Smooth muscle cell (in vitro differentiated cells): ENCODE measurements at regions not wholly inside any gene's neighbourhood (a gene's known extent, or its start where the extent isn't known, plus 50 kb on each side); places are given as distances from the start of the nearest gene placed in this dataset.

Experiments used
- DNase-seq: peaks from one replicate; lab custom pipeline; 2025; ENCODE audit not compliant: unreplicated experiment; lab: John Stamatoyannopoulos, UW
- H2AFZ ChIP-seq: fragments of 200-600 bp; sonication (generic); 2 replicates; pipeline ENCODE4 v1.6.0; 2016; ENCODE audit warnings: antibody characterized with exemption, low read depth, mild to moderate bottlenecking
- H3F3A ChIP-seq: fragments of 200-600 bp; sonication (generic); 2 replicates; pipeline ENCODE4 v1.6.0; 2017; ENCODE audit warnings: antibody characterized with exemption, low read depth
- H3K27ac ChIP-seq: fragments of 200-600 bp; sonication (generic); 2 replicates; pipeline ENCODE4 v1.5.1; 2016; ENCODE audit warnings: low read depth, mild to moderate bottlenecking
- H3K27me3 ChIP-seq: fragments of 200-600 bp; sonication (generic); 2 replicates; pipeline ENCODE4 v1.6.1; 2016; ENCODE audit warnings: low read depth, mild to moderate bottlenecking
- H3K36me3 ChIP-seq: fragments of 200-600 bp; sonication (generic); 2 replicates; pipeline ENCODE4 v1.5.1; 2016; ENCODE audit warnings: low read depth
- H3K4me1 ChIP-seq: fragments of 200-600 bp; sonication (generic); 2 replicates; pipeline ENCODE4 v1.5.1; 2016; ENCODE audit warnings: low read depth
- H3K4me2 ChIP-seq: fragments of 200-600 bp; sonication (generic); 2 replicates; pipeline ENCODE4 v1.6.0; 2016; ENCODE audit warnings: mild to moderate bottlenecking
- H3K4me3 ChIP-seq: fragments of 200-600 bp; sonication (generic); 2 replicates; pipeline ENCODE4 v1.5.1; 2016; ENCODE audit warnings: mild to moderate bottlenecking
- H3K79me2 ChIP-seq: fragments of 200-600 bp; sonication (generic); 2 replicates; pipeline ENCODE4 v1.6.0; 2016; ENCODE audit warnings: low read depth, mild to moderate bottlenecking
- H3K9ac ChIP-seq: fragments of 200-600 bp; sonication (generic); 2 replicates; pipeline ENCODE4 v1.6.0; 2016; ENCODE audit warnings: low read depth
- H3K9me3 ChIP-seq: fragments of 200-600 bp; sonication (generic); replicated peaks from 2 replicates; pipeline ENCODE4 v1.5.1; 2016; ENCODE audit warnings: low read depth
- H4K20me1 ChIP-seq: fragments of 200-600 bp; sonication (generic); 2 replicates; pipeline ENCODE4 v1.6.0; 2016; ENCODE audit warnings: low read depth
- WGBS: methylation state at CpG from one replicate; pipeline ENCODE4 v1.1.7; 2016; ENCODE audit warnings: low lambda C conversion rate; 5-methylcytosine and 5-hydroxymethylcytosine counted together
- TF ChIP-seq, protein P1 (sequence below): fragments of 200-600 bp; sonication (generic); IDR thresholded peaks from 2 replicates; pipeline ENCODE4 v1.5.1; 2017; ENCODE audit warnings: borderline replicate concordance, mild to moderate bottlenecking, antibody characterized with exemption; ENCODE audit not compliant: insufficient read depth, poor library complexity, severe bottlenecking

DNA sequence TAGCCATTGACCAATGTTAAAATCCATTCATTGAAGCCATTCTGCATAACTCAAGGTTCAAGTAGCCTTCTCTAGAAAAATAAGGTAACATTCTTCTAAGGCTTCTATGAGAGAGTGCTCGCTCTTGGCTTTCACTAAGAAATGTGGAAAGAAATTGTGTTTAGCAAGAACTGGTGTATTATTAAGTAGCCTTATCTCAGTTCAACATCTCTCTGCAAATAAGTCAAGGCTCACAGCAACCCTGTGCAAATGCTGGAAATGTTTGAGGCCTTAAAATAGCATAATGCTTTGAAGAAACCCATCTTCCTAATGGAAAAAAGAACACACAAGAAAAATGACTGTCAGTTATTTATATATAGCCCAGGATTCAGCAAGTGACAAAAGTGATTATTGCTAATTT, 254.1 kb upstream of the PROX1 start:
- Histone ChIP-seq H3K4me3 (no peak overlapping the region), H3K36me3 (no peaks in the 10 kb centered on the region), H4K20me1 (no peaks in the 10 kb centered on the region), H3K9me3 (no peaks in the 10 kb centered on the region), H3K9ac (no peak overlapping the region), H3K27me3 (no peaks in the 10 kb centered on the region), H3K4me1 (no peaks in the 10 kb centered on the region), H3F3A (no peaks in the 10 kb centered on the region), H3K79me2 (no peaks in the 10 kb centered on the region), H2AFZ (no peak overlapping the region), H3K4me2 (no peak overlapping the region), H3K27ac (no peak overlapping the region)
- 83% methylated on average over 1 of the region's 1 CpG for WGBS
- TF ChIP-seq, protein P1, sequence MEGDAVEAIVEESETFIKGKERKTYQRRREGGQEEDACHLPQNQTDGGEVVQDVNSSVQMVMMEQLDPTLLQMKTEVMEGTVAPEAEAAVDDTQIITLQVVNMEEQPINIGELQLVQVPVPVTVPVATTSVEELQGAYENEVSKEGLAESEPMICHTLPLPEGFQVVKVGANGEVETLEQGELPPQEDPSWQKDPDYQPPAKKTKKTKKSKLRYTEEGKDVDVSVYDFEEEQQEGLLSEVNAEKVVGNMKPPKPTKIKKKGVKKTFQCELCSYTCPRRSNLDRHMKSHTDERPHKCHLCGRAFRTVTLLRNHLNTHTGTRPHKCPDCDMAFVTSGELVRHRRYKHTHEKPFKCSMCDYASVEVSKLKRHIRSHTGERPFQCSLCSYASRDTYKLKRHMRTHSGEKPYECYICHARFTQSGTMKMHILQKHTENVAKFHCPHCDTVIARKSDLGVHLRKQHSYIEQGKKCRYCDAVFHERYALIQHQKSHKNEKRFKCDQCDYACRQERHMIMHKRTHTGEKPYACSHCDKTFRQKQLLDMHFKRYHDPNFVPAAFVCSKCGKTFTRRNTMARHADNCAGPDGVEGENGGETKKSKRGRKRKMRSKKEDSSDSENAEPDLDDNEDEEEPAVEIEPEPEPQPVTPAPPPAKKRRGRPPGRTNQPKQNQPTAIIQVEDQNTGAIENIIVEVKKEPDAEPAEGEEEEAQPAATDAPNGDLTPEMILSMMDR: no peak
- DNase-seq: no peak

GRCh38 chr1:213737398-213738035, 250.3 kb upstream of the PROX1 start:
- no peak for DNase-seq
- H3K4me2 ChIP-seq: no peak overlapping the region
- H3K27ac ChIP-seq: no peak overlapping the region
- no peak overlapping the region for H2AFZ ChIP-seq
- no peaks in the 10 kb centered on the region for H3F3A ChIP-seq
- H3K27me3 ChIP-seq: no peaks in the 10 kb centered on the region
- no peak overlapping the region for H3K4me3 ChIP-seq
- no peaks in the 10 kb centered on the region for H3K79me2 ChIP-seq
- H3K4me1 ChIP-seq: no peaks in the 10 kb centered on the region
- TF ChIP-seq, protein P1: no peak
- no peaks in the 10 kb centered on the region for H3K36me3 ChIP-seq
- H3K9me3 ChIP-seq: no peaks in the 10 kb centered on the region
- no peak overlapping the region for H3K9ac ChIP-seq
- WGBS: 87% methylated on average over 2 of the region's 2 CpGs
- no peaks in the 10 kb centered on the region for H4K20me1 ChIP-seq

GRCh38 chr1:213738658-213739057, 249.1 kb upstream of the PROX1 start:
- H3K9ac ChIP-seq: no peak overlapping the region
- WGBS: 86% methylated on average over 2 of the region's 2 CpGs
- no peak for DNase-seq
- H3K4me2 ChIP-seq: no peak overlapping the region
- no peaks in the 10 kb centered on the region for H3K27me3 ChIP-seq
- H2AFZ ChIP-seq: no peak overlapping the region
- H3K9me3 ChIP-seq: no peaks in the 10 kb centered on the region
- H3K27ac ChIP-seq: no peak overlapping the region
- TF ChIP-seq, protein P1: no peak
- H3K4me1 ChIP-seq: no peaks in the 10 kb centered on the region
- H3K36me3 ChIP-seq: no peaks in the 10 kb centered on the region
- no peaks in the 10 kb centered on the region for H4K20me1 ChIP-seq
- no peak overlapping the region for H3K4me3 ChIP-seq
- H3K79me2 ChIP-seq: no peaks in the 10 kb centered on the region
- H3F3A ChIP-seq: no peaks in the 10 kb centered on the region

DNA sequence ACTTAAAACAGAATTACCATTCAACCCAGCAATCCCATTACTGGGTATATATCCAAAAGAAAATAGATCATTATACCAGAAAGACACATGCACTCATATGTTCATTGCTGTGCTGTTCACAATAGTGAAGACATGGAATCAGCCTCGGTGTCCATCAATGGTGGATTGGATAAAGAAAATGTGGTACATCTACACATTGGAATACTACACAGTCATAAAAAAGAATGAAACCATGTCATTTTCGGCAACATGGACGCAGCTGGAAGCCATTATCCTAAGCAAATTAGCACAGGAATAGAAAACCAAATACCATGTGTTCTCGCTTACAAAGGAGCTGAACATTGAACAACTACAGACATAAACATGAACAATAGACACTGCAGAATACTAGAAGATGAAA, 244.8 kb upstream of the PROX1 start:
- Histone ChIP-seq H3K27me3 (no peaks in the 10 kb centered on the region), H3K4me2 (no peak overlapping the region), H3K4me1 (no peaks in the 10 kb centered on the region), H3K36me3 (no peaks in the 10 kb centered on the region), H3K27ac (no peak overlapping the region), H3F3A (no peaks in the 10 kb centered on the region), H3K4me3 (no peak overlapping the region), H4K20me1 (no peaks in the 10 kb centered on the region), H2AFZ (no peak overlapping the region), H3K79me2 (no peaks in the 10 kb centered on the region), H3K9ac (no peak overlapping the region), H3K9me3 (no peaks in the 10 kb centered on the region)
- WGBS: 84% methylated on average over 4 of the region's 4 CpGs
- DNase-seq: no peak
- TF ChIP-seq, protein P1: no peak
